ENCODE measurements at regions not wholly inside any gene's neighbourhood (a gene's known extent, or its start where the extent isn't known, plus 50 kb on each side); places are given as distances from the start of the nearest gene placed in this dataset.
A peak's percentile ranks its signal among the peaks of the same experiment; 100 is the strongest.
"Not testable (repeated sequence)": the region's sequence is repeated elsewhere in the genome, so short reads cannot be mapped to it uniquely, and the experiment has no call there.

DNA sequence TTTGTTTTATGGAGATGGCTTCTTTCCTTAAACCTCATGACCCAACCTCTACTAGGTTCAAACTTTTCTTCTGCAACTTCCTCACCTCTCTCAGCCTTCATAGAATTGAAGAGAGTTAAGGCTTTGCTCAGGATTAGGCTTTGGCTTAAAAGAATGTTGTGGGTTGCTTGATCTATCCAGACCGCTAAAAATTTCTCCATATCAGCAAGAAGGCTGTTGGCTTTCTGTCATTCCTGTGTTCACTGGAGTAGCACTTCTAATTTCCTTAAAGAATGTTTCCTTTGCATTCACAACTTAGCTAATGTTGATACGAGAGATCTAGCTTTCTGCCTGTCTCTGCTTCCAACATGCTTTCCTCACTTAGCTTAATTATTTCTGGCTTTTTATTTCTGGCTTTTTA is 58.1 kb upstream of the KYNU start:
- no peaks in the 10 kb centered on the region for H3K36me3 ChIP-seq (ENCODE audit: insufficient read depth, low read length)
- H2AFZ ChIP-seq (ENCODE audit: low read length), result no peak overlapping the region
- H3K27ac ChIP-seq (ENCODE audit: low read depth, low read length), result no peak overlapping the region
- TF ChIP-seq, protein P1, sequence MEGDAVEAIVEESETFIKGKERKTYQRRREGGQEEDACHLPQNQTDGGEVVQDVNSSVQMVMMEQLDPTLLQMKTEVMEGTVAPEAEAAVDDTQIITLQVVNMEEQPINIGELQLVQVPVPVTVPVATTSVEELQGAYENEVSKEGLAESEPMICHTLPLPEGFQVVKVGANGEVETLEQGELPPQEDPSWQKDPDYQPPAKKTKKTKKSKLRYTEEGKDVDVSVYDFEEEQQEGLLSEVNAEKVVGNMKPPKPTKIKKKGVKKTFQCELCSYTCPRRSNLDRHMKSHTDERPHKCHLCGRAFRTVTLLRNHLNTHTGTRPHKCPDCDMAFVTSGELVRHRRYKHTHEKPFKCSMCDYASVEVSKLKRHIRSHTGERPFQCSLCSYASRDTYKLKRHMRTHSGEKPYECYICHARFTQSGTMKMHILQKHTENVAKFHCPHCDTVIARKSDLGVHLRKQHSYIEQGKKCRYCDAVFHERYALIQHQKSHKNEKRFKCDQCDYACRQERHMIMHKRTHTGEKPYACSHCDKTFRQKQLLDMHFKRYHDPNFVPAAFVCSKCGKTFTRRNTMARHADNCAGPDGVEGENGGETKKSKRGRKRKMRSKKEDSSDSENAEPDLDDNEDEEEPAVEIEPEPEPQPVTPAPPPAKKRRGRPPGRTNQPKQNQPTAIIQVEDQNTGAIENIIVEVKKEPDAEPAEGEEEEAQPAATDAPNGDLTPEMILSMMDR (IDR thresholded peaks at IDR 0.05; ENCODE audit: extremely low read depth, low read depth, low read length), result no peak
- DNase-seq (ENCODE audit: insufficient read length, low spot score, missing footprints), result no peak
- no peak overlapping the region for H3K4me2 ChIP-seq (ENCODE audit: insufficient read depth, low read length)
- H3K79me2 ChIP-seq (ENCODE audit: insufficient read depth, low read length), result no peaks in the 10 kb centered on the region
- H3K4me1 ChIP-seq (ENCODE audit: insufficient read depth, low read length), result no peaks in the 10 kb centered on the region
- no peaks in the 10 kb centered on the region for H3K27me3 ChIP-seq (ENCODE audit: insufficient read depth, low read length)
- no peak overlapping the region for H3K4me3 ChIP-seq (ENCODE audit: insufficient read depth, low read length)
- H3K9me3 ChIP-seq (ENCODE audit: low read depth, low read length), result no peaks in the 10 kb centered on the region
- H4K20me1 ChIP-seq (ENCODE audit: insufficient read depth, low read length), result no peaks in the 10 kb centered on the region

DNA sequence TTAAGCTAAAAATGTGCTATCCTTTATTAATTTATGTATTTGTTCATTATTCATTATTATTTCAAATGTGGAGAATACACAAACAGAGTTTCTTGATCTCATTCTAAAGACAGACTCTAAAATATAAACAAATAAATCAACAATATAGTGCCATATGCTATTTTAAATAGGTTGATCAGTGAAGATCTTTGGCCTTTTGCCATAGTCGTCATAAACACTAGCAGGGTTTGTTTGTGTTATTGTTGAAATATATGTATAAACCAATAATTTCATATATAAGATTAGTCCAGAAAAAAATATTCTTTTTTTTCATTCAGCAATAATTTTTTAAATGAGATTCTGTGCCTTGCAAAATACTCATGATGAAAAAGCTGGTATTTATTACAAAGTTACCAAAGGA is 62.1 kb upstream of the KYNU start:
- H4K20me1 ChIP-seq (ENCODE audit: insufficient read depth, low read length), result no peaks in the 10 kb centered on the region
- no peak overlapping the region for H2AFZ ChIP-seq (ENCODE audit: low read length)
- H3K4me1 ChIP-seq (ENCODE audit: insufficient read depth, low read length), result no peaks in the 10 kb centered on the region
- no peaks in the 10 kb centered on the region for H3K9me3 ChIP-seq (ENCODE audit: low read depth, low read length)
- H3K4me2 ChIP-seq (ENCODE audit: insufficient read depth, low read length), result no peak overlapping the region
- no peaks in the 10 kb centered on the region for H3K27me3 ChIP-seq (ENCODE audit: insufficient read depth, low read length)
- no peak for DNase-seq (ENCODE audit: insufficient read length, low spot score, missing footprints)
- no peak overlapping the region for H3K4me3 ChIP-seq (ENCODE audit: insufficient read depth, low read length)
- H3K36me3 ChIP-seq (ENCODE audit: insufficient read depth, low read length), result no peaks in the 10 kb centered on the region
- no peak overlapping the region for H3K27ac ChIP-seq (ENCODE audit: low read depth, low read length)
- TF ChIP-seq, protein P1 (IDR thresholded peaks at IDR 0.05; ENCODE audit: extremely low read depth, low read depth, low read length), result no peak
- no peaks in the 10 kb centered on the region for H3K79me2 ChIP-seq (ENCODE audit: insufficient read depth, low read length)

DNA sequence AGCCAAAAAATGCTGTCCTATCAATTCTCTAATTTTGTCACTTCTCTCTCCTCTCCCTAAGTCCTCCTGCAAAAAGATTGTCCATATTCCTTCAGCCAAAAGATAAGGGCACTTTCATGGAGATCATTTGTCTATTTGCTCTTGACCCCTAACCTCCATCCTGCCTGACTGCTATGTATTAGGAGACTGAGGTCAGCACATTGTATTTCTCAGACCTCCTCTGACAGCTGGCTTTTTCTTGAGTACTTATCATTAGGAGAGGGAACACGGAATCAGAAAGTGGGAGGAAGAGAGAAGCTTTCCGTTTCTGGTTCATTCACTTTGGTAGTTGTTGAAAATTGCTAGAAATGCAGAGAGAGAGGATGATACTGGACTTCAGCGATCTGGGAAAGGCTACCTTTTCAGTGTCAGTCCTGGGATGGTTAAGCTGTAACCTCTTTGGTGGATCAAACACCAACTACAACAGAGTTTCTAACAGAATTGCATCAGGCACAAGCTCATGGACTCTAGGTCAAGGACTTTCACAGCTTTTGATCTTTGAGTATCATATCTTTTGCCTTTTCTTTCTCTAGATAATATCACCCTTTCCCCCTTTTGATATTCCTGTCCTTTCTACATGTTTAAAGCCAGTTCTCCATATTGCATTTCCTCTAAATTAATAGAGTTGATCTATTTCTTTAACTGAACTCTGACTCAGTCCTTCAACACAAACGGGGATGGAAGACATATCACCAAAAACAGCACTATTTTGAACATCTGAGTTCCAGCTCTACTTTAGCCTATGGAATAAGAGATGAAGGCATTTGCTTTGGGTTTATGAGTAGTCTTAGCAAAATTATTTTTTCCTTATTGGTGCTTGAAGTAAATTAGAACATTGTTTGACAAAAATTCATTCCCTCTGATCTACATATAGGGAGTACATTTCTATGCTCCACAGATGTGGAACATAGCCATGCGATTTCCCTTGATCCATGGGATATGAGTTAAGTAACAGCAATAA is 63.3 kb upstream of the KYNU start:
- H3K27ac ChIP-seq (ENCODE audit: low read depth, low read length), result no peak overlapping the region
- H3K4me1 ChIP-seq (ENCODE audit: insufficient read depth, low read length), result no peaks in the 10 kb centered on the region
- H3K36me3 ChIP-seq (ENCODE audit: insufficient read depth, low read length), result no peaks in the 10 kb centered on the region
- no peaks in the 10 kb centered on the region for H3K27me3 ChIP-seq (ENCODE audit: insufficient read depth, low read length)
- H3K79me2 ChIP-seq (ENCODE audit: insufficient read depth, low read length), result no peaks in the 10 kb centered on the region
- no peaks in the 10 kb centered on the region for H4K20me1 ChIP-seq (ENCODE audit: insufficient read depth, low read length)
- no peak overlapping the region for H2AFZ ChIP-seq (ENCODE audit: low read length)
- H3K4me3 ChIP-seq (ENCODE audit: insufficient read depth, low read length), result no peak overlapping the region
- TF ChIP-seq, protein P1 (IDR thresholded peaks at IDR 0.05; ENCODE audit: extremely low read depth, low read depth, low read length), result no peak
- H3K4me2 ChIP-seq (ENCODE audit: insufficient read depth, low read length), result no peak overlapping the region
- peak; percentile 14 for DNase-seq (ENCODE audit: insufficient read length, low spot score, missing footprints)
- no peaks in the 10 kb centered on the region for H3K9me3 ChIP-seq (ENCODE audit: low read depth, low read length)

DNA sequence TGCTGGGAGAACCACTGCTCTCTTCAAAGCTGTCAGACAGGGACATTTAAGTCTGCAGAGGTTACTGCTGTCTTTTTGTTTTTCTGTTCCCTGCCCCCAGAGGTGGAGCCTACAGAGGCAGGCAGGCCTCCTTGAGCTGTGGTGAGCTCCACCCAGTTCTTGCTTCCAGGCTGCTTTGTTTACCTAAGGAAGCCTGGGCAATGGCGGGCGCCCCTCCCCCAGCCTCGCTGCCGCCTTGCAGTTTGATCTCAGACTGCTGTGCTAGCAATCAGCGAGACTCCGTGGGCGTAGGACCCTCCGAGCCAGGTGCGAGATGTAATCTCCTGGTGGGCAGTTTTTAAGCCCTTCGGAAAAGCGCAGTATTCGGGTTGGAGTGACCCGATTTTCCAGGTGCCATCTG is 65.8 kb upstream of the KYNU start:
- H3K27ac ChIP-seq (ENCODE audit: low read depth, low read length); DNase-seq (ENCODE audit: insufficient read length, low spot score, missing footprints); H3K36me3 ChIP-seq (ENCODE audit: insufficient read depth, low read length): not testable (repeated sequence)

More for the DNA sequence above, 65.8 kb upstream of the KYNU start:
- not testable (repeated sequence) for H3K4me2 ChIP-seq (ENCODE audit: insufficient read depth, low read length); H2AFZ ChIP-seq (ENCODE audit: low read length); H4K20me1 ChIP-seq (ENCODE audit: insufficient read depth, low read length); H3K9me3 ChIP-seq (ENCODE audit: low read depth, low read length); H3K27me3 ChIP-seq (ENCODE audit: insufficient read depth, low read length); H3K4me1 ChIP-seq (ENCODE audit: insufficient read depth, low read length); H3K79me2 ChIP-seq (ENCODE audit: insufficient read depth, low read length); H3K4me3 ChIP-seq (ENCODE audit: insufficient read depth, low read length)

Measured in osteoblast (primary cell).